GM19395 (cell line): ENCODE measurements at regions not wholly inside any gene's neighbourhood (a gene's known extent, or its start where the extent isn't known, plus 50 kb on each side); places are given as distances from the start of the nearest gene placed in this dataset.
"Not testable (repeated sequence)": the region's sequence is repeated elsewhere in the genome, so short reads cannot be mapped to it uniquely, and the experiment has no call there.

ENCODE experiments used
- ATAC-seq: cut with Tn5 transposase; IDR thresholded peaks from one replicate; pipeline ENCODE4 v1.9.1; 2021; ENCODE audit warnings: mild to moderate bottlenecking, moderate library complexity; ENCODE audit not compliant: unreplicated experiment

DNA sequence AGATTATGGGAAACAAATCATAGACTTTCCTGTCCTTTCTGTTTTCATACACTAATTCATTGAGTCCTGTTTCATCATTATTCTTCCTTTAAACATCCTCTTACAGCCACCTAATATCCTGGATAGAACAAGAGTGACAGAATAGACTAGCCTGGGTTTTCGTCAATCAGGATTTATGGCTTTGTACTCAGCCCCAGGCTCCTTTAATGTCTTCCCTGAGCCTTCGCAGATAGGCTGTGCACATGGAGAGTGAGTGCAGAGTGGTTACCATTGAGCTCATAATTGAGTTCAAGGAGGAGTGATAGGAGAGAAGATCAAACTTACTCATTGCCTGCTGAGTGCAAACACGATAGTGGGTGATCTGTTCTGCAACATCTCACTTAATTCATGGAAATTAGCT lies 304.9 kb downstream of the TDRD3 start:
- ATAC-seq, result no peak

DNA sequence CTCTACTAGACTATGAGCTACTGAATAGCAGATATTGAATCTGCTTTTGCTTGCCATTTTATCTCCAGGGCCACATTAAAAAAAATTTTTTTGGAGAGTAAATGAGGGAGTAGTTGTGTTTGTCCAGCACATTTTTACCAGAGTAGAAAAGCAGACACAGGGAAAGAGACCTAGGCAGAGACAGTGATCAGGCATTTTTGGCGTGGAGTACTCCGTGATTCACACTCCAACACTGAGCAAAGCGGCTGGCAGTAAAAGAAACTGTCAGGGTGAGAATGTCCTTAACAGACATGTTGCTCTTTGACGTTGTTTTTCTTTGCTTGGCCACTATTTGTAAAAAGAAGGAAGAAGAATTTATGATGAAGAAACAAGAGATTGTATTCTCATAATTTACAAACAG lies 304.0 kb downstream of the TDRD3 start:
- no peak for ATAC-seq

DNA sequence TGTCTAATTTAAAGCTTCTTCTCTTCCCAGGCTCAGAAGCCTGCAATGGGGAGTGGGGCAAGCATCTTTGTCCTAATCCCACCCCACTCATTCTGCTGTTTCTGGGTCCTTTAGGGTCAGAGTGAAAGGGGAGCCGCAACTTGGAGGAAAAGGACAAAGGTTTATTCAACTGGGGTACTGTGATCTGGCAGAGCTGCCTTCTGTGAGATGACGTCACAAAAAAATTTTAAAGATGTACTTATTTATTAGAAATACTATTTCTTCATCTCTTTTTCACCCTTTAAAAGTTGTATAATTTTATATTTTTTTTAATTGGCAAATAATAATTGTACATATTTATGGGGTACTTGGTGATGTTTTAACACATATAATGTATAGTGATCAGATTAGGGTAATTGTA lies 302.6 kb downstream of the TDRD3 start:
- ATAC-seq, result no peak

DNA sequence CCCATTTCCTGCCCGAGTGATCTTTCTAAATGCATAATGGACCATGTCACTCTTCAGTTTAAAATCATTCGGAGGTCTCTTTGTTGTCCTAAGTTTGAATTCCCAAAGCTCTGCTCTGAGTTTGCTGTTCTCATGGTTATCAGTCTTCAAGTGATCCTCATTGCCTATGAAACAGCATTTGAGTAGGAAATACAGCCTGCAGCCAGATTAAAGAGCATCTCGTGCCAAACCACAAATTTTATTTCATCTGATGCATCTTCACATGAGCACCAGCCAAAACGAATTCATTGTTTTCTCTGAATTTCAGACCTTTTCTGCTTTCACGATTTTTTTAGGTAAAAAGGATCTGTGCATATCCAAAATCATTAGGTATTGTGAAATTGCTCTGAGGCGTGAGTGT lies 299.6 kb downstream of the TDRD3 start:
- ATAC-seq, result no peak

DNA sequence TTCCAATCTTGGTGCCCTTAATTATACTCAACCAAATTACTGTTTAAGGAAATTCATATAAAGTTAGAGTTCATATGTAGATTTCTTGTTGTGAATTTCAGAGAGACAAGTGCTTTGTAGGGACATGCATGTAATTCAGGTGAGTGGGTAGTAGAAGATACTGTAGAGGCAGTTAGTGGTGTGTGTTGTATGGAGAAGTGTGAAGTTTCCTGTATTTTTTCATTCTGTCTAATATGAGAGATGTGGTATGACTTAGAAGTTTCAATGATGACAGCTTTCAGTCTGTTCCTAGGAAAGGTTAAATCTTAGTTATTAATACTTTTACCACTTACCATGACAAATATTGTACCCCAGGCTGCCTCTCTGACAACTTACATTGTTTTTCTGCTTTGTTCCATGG lies 294.2 kb downstream of the TDRD3 start:
- ATAC-seq, result no peak

DNA sequence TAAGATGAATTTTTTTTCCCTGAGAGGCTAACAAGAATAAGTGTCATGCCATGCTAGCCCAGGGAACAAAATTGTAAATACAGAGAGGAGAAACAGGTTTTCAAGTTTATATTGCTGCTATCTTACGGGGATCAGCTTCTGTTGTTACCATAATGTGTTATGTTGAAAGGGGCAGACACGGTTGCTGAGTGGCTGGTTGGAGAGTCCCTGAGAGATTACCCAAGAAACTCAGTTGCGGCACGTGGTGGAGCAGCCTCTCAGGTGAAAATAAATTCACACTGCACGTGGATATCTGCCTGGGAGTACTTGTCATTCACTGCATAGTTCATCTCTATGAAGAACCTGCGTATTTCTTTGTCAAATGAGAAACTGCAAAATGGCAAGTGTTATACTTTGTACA lies 293.6 kb downstream of the TDRD3 start:
- no peak for ATAC-seq

DNA sequence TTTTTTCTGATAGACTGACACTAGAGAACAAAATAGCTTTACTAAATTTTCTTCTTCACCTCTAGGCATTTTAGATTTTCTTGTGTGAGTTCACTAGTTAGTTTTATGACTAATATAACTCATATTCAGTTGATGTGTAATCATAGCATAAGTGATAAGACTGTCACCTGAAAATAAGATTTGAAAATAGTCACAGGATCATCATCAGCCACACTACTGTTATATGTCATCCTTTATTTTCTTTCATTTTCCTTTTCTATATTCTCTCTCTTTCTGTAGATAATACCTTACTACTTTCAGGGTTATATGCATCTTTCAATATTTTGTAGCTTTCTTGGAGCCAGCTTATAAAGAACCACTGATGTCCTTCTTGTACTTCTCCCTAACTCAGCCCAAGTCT lies 292.6 kb downstream of the TDRD3 start:
- peak; percentile 66 for ATAC-seq

DNA sequence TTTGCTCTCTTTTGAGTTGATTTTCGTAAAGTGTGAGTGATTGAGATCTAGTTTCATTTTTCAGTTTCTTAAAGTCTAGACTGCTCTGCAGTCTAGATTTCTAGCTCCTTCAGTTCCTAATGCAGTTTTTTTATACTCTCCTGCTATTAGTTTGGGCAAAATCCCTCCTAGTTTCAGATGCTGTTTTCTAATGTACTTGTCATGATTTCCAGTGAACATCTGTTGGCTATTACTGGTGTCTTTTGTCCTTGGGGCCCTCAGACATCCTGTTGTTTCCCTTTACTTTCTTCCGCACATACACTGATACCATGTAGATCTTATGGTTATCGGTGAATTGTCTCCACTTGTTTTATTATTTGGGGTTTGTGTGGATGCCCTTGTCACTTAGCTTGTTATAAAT lies 292.1 kb downstream of the TDRD3 start:
- no peak for ATAC-seq

DNA sequence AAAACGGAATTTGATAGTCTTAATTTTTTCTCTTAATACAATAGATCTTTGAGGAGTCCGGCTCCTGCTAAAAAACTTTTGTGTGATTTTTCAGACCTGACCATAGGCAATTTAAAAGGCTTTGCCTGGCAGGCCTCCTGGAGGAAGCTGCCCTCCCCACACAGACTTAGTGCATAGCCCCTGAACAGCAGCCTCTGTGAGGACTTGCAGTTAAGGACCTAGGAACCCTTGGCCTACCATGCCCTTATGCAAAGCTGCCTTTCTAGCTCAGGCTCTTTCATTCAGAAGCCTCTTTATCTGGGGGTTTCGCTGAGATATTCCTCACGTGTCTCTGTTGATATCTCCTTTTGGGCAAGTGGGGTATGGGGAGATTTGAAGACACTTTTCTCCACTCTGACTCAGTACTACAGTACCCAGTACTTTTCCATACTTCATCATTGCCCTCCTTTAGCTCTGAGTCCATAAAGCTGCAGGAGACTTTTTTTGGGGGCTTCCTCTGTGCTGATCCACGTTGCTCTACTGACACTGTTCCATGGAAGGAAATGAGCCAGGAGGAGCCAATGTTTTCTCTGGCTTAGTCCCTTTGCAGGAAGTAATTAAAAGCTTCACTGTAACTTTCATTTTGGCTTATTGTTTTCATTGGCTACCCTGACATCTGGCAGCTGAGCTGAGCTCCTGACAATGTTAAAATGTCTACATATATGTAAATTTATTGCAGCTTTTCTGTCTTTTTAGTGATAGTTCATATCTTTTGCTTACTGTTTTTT lies 283.1 kb downstream of the TDRD3 start:
- no peak for ATAC-seq

DNA sequence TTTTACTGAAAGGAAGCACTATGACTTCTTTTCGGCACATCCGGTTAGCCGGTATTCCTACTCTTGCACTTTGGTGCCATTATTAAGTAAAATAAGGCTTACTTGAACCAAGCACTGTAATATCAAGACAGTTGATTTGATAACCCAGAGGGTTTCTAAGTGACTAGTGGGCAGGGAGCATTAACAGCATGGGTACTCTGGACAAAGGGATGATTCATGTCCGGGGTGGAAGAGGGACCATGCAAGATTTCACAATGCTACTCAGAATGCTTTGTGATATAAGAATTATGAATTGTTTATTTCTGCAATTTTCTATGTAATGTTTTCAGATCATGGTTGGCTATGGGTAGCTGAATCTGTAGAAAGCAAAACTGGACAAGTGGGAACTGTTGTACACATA lies 282.1 kb downstream of the TDRD3 start:
- ATAC-seq, result no peak

DNA sequence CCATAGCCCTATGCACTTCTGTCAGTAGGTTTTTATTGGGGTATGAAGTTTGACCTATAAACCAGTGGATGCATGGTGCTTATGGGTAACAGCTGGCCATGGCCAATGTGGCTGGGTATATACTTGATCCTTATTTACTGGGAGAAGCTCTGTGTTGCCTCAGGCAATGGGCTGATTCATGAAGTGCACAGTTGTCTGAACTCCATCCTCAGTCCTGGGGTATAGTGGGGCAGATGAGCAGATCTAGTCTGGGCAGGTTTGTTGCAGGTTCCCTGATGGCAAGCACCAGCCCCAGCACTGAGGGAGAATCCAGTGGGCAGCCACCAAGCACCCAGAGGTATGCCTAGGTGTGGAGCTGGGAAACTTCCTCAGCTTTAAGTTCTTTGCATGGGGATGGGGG lies 274.4 kb downstream of the TDRD3 start:
- ATAC-seq, result no peak

DNA sequence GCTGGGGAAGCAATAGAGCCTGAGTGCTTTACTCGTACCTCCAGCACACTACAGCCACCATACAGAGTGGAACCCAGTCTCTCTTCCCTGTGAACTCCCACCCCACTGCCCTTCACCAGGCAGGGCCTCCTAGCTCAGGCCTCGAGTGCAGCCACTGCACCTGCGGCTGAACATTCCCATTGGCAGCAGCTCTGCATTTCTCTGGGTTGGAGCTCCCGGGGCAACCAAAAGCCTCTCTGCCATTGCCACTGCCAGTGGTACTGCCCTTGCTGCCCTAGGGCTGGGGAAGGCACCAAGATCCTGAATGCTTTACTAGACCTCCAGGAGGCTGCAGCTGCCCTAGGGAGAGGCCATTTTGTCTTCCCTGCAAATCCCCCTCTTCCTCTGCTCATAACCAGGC lies 266.8 kb downstream of the TDRD3 start:
- ATAC-seq, result no peak

DNA sequence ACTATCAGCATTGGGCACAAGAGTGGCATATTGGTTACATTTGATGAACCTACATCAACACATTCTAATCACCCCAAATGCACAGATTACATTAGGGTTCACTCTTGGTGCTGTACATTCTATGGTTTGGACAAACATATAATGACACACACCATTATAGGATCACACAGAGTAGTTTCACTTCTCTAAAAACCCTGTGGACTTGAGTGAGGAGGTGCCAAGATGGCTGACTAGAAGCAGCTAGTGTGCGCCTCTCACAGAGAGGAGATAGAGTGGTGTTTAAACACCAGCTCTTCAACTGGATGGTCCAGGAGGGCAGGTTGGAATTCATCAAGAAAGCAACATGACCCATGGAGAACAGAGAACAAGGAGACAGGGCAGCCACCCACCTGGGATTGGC lies 265.6 kb downstream of the TDRD3 start:
- no peak for ATAC-seq

DNA sequence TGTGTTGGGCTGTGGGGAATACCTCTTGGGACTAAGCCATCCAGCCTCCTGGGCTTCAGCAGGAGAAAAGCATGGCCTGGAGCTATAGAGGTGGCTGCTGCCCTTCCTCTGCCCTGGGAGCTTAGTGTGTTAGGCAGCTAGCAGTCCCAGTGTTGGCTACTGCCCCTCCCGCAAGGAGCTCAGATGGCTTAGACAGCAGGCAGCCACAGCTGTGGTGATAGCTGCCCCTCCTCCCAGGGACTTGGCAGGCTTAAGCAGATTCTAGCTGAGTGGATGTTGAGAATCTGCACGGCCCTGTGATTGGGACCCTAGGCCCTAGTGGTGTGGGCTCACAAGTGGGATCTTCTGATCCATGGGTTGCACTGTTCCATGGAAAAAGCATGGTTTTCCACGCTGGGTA lies 264.5 kb downstream of the TDRD3 start:
- no peak for ATAC-seq

DNA sequence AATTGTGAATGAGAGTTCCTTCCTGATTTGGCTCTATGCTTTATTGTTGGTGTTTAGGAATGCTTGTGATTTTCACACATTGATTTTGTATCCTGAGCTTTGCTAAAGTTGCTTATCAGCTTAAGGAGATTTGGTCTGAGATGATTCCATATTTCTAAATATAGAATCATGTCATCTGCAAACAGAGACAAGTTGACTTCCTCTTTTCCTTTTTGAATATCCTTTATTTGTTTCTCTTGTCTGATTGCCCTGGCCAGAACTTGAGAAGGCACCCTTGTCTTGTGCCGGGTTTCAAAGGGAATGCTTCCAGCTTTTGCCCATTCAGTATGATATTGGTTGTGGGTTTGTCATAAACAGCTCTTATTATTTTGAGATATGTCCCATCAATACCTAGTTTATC lies 260.6 kb downstream of the TDRD3 start:
- ATAC-seq, result not testable (repeated sequence)

DNA sequence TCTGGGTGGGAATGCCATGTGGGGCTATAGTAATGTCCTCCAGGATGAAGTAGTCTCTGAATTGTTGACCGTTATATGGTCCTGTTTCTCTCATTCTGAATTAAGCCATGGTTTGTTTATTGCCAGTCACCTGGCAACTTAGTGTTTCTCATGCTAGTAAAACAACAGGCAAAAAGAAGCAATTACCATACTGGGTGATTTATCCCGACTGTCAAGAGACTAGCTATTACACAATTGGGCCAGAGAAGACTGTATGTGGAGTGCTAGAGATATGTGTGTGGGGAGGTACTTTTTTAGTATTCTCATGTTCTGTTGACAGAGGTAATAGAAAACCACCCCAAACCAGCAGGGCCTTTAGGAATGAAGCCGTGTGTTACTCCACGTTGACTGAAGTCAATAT lies 258.2 kb downstream of the TDRD3 start:
- no peak for ATAC-seq

DNA sequence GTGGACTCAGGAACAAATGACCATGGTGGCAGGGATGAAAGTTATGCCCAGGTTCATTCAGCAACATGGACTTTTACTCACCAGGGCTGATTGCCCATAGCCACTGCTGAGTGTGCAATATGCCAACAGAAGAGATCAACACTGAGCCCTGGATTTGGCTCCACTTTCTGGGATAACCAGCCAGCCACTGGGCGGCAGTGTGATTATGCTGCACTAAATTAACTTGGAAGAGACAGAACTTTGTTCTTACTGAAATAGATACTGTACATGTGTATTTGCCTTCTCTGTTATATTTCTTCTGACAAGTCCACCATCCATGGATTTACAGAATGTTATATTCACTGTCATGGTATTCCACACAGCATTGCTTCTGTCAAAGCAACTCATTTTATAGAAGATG lies 257.4 kb downstream of the TDRD3 start:
- no peak for ATAC-seq

DNA sequence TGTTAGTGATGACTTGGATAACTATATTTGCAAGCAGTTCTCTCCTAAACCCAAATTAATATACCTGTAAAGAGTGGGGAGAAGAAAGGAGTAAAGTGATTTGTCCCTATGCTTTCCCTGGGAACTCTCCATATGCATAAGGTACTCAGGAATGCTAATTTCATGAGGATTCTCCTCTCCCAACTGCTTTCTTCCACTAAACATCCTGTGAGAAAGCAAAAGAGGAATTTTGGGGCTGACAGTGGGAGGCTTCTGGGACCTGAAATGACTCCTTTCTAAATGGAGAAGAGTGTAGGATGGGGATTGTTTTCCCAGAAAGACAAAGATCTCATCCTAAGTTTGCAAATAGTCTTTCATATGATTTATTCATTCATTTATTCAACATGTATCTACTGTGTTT lies 250.5 kb downstream of the TDRD3 start:
- ATAC-seq, result no peak

DNA sequence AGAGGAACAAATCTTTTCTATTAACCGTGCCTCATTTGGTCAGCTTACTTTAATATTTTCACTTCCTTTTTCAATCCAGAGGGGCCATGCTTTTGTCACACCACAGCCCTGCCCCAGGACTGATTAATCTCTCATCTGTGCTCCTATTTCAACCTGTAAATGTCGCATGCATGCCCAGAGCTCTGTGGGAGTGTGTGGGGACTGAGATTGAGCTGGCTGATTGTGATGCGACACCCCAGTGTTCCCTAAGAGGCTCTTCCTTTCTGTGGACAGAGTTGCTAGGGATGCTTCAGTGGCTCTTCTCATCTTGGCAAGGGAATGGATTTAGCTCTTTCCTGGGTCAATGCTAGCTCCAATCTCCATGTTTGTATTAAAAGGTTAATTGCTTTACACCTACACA lies 249.6 kb downstream of the TDRD3 start:
- ATAC-seq, result no peak

DNA sequence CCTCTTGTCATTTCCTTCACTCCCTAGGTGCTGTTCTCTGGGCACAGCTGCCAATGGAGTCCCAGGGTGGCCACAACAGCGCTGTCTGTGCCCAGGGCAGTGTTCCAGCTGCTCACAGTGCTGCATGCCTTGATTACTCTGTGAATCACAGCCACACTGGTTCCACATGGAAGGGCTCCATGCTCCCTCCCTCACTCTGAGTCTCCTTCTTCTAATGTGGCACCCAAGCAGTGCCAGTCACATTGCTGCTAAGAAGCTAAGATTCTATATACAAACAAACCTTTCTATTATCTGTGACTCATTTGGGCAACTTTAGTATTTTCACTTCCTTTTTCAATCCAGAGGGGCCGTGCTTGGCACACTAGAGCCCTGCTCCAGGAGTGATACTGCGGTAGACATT lies 248.7 kb downstream of the TDRD3 start:
- ATAC-seq, result peak; percentile 46

DNA sequence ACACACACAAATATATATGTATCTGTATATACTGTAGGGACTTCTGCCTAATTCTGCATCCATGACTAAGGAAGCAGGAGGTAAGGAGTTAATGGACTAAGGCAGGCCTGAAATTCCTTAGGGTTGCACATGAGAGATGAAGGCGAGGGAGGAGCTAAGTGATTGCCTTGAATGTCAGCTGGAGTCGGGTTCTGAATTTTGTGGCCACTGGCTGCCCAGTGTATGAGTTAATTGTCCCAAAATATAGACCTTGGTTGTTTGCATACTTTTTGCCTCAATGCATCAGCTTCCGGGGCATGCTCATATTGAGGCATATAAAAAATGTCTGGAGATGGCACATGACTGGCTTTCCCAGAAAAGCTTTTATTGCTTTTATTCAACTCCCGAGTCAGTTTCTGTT lies 245.5 kb downstream of the TDRD3 start:
- ATAC-seq, result no peak

DNA sequence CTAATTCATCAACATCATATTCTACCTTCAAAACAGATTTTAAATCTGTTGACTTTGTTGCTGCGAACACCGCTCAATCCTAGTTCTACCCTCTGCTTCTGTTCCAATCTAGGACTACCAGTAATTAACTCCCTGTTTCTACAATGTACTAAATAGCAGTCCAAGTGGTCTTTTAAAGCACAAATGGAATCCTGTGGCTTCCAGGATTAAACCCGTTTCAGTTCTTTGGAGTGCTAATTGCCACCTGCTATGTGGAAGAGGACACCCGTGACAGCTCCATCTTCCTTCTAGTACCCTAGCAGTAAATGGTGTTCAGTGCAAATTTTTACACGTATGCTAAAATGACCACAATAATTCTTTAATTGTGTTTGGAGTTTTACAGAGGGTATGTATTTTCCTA lies 232.1 kb downstream of the TDRD3 start:
- ATAC-seq, result no peak

DNA sequence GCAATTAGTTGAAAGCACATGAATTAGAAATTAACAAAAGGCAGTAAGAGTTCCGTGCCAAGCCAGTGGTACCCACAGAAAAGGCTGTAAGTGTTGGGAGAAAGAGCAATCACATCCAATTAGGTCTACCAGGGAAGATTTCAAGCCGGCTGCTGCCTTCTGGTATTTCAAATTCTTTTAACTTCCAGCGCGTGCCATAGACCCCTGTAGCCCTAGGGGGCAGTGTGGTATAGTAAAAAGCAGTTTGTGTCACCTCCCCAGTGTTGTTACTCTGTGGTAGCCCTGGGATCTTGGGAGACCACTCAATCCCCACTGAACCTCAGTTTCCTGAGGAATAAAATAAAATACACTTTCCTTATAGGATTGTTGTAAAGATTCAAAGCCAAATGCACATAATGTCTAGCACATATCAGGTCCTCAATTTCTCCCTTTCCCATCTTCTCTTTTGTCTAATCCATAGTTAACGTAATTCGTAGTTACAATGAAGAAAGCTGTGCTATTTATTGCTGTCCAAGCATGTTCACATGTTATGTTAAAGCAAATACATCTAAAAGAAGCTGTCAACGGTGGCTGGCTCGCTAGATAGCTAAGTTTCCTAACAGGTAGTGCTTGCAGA lies 230.2 kb downstream of the TDRD3 start:
- ATAC-seq, result peak; percentile 70
